RWPE1 (cell line): ENCODE measurements at regions not wholly inside any gene's neighbourhood (a gene's known extent, or its start where the extent isn't known, plus 50 kb on each side); places are given as distances from the start of the nearest gene placed in this dataset.

Experiments
- CTCF ChIA-PET: fragments of 350-600 bp; sonication (Branson Sonifier 250); formaldehyde crosslinking; extraction: SDS; loops from one replicate; lab custom pipeline; 2021; lab: Yijun Ruan, JAX
- POLR2A ChIA-PET: fragments of 400-600 bp; formaldehyde crosslinking; extraction: SDS; loops from one replicate; lab custom pipeline; 2020; ENCODE audit warnings: antibody characterized with exemption; ENCODE audit not compliant: low non-redundant PET; lab: Yijun Ruan, JAX
- DNase-seq: peaks from one replicate; pipeline ENCODE4 v3.0.0; 2012; ENCODE audit warnings: low spot score
- H3K27ac ChIP-seq: fragments of 450-650 bp; 2 replicates; pipeline ENCODE4 v1.5.1; 2017
- CTCF ChIP-seq: fragments of 450-650 bp; conservative IDR thresholded peaks from 2 replicates; pipeline ENCODE4 v1.5.1; 2017; ENCODE audit warnings: low read depth, mild to moderate bottlenecking

- ChIA-PET CTCF (interaction anchor here (0.6 kb wide), 1 partner anchor 381 kb away, joined by 4 read pairs; no protein-coding TSS in a partner anchor), POLR2A (no interaction called here)
- no peak for TF ChIP-seq CTCF
- DNase-seq, result no peak
- no peak overlapping the region for H3K27ac ChIP-seq
Measured at GRCh38 chr21:30986965-30987364, 51.3 kb downstream of the KRTAP19-8 start.

GRCh38 chr21:30984889-30985288, 53.4 kb downstream of the KRTAP19-8 start:
- TF ChIP-seq CTCF, result no peak
- ChIA-PET CTCF (interaction anchor here (0.6 kb wide), 1 partner anchor 274 kb away, joined by 3 read pairs; no protein-coding TSS in a partner anchor), POLR2A (no interaction called here)
- DNase-seq, result no peak
- no peak overlapping the region for H3K27ac ChIP-seq

DNA sequence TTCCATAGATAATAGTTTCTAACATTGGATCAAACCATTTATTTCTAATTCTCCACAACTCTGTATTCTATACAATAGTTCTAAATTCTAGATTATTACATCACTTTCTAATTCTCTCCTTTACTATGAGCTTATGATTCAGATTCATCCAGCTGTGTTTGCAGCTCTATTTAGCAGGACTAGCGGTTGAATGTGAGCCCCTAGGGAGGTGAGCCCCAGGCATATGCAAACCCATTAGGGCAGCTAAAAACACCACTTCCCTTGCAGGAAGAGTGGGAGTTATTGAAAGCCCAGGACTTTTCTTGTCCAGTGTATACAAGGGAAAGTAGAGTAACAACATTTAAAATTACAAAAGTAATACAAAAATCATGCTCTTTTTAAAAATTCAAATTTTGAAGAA, 56.9 kb downstream of the KRTAP19-8 start:
- no peak overlapping the region for H3K27ac ChIP-seq
- ChIA-PET POLR2A (no interaction called here), CTCF (interaction anchor here (0.5 kb wide), 1 partner anchor 1892 kb away, joined by 3 read pairs; no protein-coding TSS in a partner anchor)
- no peak for DNase-seq
- no peak for TF ChIP-seq CTCF

GRCh38 chr21:30979054-30979453, 59.2 kb downstream of the KRTAP19-8 start:
- TF ChIP-seq CTCF, result no peak
- no peak for DNase-seq
- no peak overlapping the region for H3K27ac ChIP-seq
- POLR2A ChIA-PET, result no interaction called here
- CTCF ChIA-PET, result interaction anchor here (0.7 kb wide), 1 partner anchor 15 kb away, joined by 3 read pairs; no protein-coding TSS in a partner anchor

GRCh38 chr21:30964283-30964682, 74.0 kb downstream of the KRTAP19-8 start:
- DNase-seq, result no peak
- no peak overlapping the region for H3K27ac ChIP-seq
- ChIA-PET CTCF (no interaction called here), POLR2A (no interaction called here)
- no peak for TF ChIP-seq CTCF

DNA sequence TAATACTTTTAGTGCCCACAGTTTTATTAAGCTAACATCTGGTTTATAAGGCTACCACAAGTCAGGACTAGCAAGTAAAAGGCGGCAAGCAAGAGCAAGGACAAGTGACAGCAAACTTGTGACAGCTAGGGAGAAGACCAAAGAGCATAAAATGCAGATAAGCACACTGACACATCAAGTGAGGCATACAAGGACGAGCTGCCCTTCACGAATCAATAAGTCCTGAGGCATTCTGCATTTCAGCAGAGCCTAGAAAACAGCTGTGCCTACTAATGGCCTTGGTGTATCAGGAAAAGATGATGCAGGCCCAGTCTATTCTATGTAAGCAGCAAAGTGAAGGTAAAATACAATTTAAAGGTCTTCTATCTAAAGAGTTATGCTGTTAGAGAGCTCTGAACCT, 74.8 kb downstream of the KRTAP19-8 start:
- POLR2A ChIA-PET, result no interaction called here
- no peak for TF ChIP-seq CTCF
- DNase-seq, result no peak
- CTCF ChIA-PET, result interaction anchor here (0.6 kb wide), 1 partner anchor 15 kb away, joined by 3 read pairs; no protein-coding TSS in a partner anchor
- no peak overlapping the region for H3K27ac ChIP-seq
